H1 (cell line): ENCODE measurements at regions not wholly inside any gene's neighbourhood (a gene's known extent, or its start where the extent isn't known, plus 50 kb on each side); places are given as distances from the start of the nearest gene placed in this dataset.
A peak's percentile ranks its signal among the peaks of the same experiment; 100 is the strongest.

Source experiments
- CEBPB ChIP-seq: IDR thresholded peaks from 2 replicates; pipeline ENCODE4 v1.6.1; 2012; ENCODE audit warnings: low read depth, low read length
- CHD1 ChIP-seq: IDR thresholded peaks from 2 replicates; pipeline ENCODE4 v1.6.1; 2012; ENCODE audit warnings: low read depth, low read length, improper control_type of control experiment
- EP300 ChIP-seq, 2 experiments: IDR thresholded peaks; 1 replicate in 1 of 2; 2 replicates in 1 of 2; pipeline ENCODE4 v1.6.1; 2011 to 2012; ENCODE audit warnings: low read depth in 2 of 2, low read length in 2 of 2, mild to moderate bottlenecking in 2 of 2, borderline replicate concordance in 1 of 2, inconsistent platforms in 1 of 2, moderate library complexity in 1 of 2
- EZH2 ChIP-seq: fragments of 200-600 bp; sonication (generic); IDR thresholded peaks from 2 replicates; pipeline ENCODE4 v1.7.1; 2012; ENCODE audit warnings: low read depth, mild to moderate bottlenecking, moderate library complexity, low read length, inconsistent platforms; ENCODE audit not compliant: severe bottlenecking
- GTF2F1 ChIP-seq: IDR thresholded peaks from 2 replicates; pipeline ENCODE4 v1.6.1; 2012; ENCODE audit warnings: low read depth, low read length, improper control_type of control experiment, borderline replicate concordance
- JUN ChIP-seq: IDR thresholded peaks from 2 replicates; pipeline ENCODE4 v1.6.1; 2011; ENCODE audit warnings: low read depth, mild to moderate bottlenecking, improper control_type of control experiment, low read length
- KDM1A ChIP-seq: fragments of 200-600, 300-600 bp; sonication (generic); IDR thresholded peaks from 2 replicates; pipeline ENCODE4 v1.7.1; 2016; ENCODE audit warnings: mild to moderate bottlenecking, low read length, borderline replicate concordance
- POLR2AphosphoS5 ChIP-seq: IDR thresholded peaks from 2 replicates; pipeline ENCODE4 v1.6.1; 2011; ENCODE audit warnings: low read depth, low read length
- RAD21 ChIP-seq, 2 experiments: IDR thresholded peaks in 1 of 2; conservative IDR thresholded peaks in 1 of 2; 2 replicates each; pipeline ENCODE4 v1.6.1; 2011; ENCODE audit warnings: low read depth in 2 of 2, low read length in 2 of 2, improper control_type of control experiment in 1 of 2, inconsistent platforms in 1 of 2, mild to moderate bottlenecking in 1 of 2, moderate library complexity in 1 of 2
- SIX5 ChIP-seq: IDR thresholded peaks from 2 replicates; pipeline ENCODE4 v1.6.1; 2011; ENCODE audit warnings: mild to moderate bottlenecking, low read depth, low read length
- TF ChIP-seq, protein P1 (sequence below), 3 experiments: IDR thresholded peaks; 1 replicate in 2 of 3; 2 replicates in 1 of 3; pipeline versions ENCODE4 v1.5.1 to v1.6.1; 2011; ENCODE audit warnings: low read length in 3 of 3, mild to moderate bottlenecking in 3 of 3, inconsistent platforms in 2 of 3, low read depth in 1 of 3, moderate library complexity in 1 of 3; ENCODE audit not compliant: insufficient read depth in 1 of 3; ENCODE audit errors: control extremely low read depth in 1 of 3
- TF ChIP-seq, protein P2 (sequence below): IDR thresholded peaks from 2 replicates; pipeline ENCODE4 v1.6.1; 2011; ENCODE audit warnings: low read length, improper control_type of control experiment

DNA sequence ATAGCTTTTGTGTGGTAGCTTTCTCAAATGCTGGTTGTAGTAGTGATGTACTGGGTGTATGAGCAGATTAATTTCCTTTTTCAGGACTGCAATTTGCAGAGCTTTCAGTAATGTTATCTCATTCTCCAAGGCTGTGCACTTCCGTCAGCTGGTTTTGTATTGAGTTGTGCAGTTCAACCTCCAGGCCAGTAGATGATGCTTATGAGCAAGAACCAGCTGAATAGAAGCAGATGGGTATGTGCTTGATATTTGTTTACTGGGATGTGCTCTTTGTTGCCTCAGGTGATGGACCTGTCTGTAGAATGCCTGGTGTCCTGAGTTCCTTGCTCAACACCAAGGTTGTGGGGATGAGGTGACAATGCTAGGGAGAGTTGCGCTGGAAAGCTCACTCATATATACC lies 462.8 kb downstream of the PCDH18 start:
- no peak for TF ChIP-seq CEBPB
- no peak for TF ChIP-seq EP300 (IDR thresholded peaks at IDR 0.05; ENCODE audit: borderline replicate concordance in 1 of 2, low read depth in 2 of 2, low read length in 2 of 2)
- TF ChIP-seq KDM1A, result no peak
- TF ChIP-seq GTF2F1, result no peak
- TF ChIP-seq EZH2, result no peak
- no peak for TF ChIP-seq POLR2AphosphoS5
- no peak for TF ChIP-seq CHD1
- TF ChIP-seq JUN, result no peak
- no peak for TF ChIP-seq SIX5
- TF ChIP-seq, protein P1, sequence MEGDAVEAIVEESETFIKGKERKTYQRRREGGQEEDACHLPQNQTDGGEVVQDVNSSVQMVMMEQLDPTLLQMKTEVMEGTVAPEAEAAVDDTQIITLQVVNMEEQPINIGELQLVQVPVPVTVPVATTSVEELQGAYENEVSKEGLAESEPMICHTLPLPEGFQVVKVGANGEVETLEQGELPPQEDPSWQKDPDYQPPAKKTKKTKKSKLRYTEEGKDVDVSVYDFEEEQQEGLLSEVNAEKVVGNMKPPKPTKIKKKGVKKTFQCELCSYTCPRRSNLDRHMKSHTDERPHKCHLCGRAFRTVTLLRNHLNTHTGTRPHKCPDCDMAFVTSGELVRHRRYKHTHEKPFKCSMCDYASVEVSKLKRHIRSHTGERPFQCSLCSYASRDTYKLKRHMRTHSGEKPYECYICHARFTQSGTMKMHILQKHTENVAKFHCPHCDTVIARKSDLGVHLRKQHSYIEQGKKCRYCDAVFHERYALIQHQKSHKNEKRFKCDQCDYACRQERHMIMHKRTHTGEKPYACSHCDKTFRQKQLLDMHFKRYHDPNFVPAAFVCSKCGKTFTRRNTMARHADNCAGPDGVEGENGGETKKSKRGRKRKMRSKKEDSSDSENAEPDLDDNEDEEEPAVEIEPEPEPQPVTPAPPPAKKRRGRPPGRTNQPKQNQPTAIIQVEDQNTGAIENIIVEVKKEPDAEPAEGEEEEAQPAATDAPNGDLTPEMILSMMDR (IDR thresholded peaks at IDR 0.05; ENCODE audit: control extremely low read depth in 1 of 3, insufficient read depth in 1 of 3, low read depth in 1 of 3, low read length in 3 of 3), result peak in 2 of 3 experiments; percentile 22 to 51; a peak in 2 of 4 replicates
- TF ChIP-seq, protein P2, sequence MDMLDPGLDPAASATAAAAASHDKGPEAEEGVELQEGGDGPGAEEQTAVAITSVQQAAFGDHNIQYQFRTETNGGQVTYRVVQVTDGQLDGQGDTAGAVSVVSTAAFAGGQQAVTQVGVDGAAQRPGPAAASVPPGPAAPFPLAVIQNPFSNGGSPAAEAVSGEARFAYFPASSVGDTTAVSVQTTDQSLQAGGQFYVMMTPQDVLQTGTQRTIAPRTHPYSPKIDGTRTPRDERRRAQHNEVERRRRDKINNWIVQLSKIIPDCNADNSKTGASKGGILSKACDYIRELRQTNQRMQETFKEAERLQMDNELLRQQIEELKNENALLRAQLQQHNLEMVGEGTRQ, result no peak
- peak; percentile 26 to 45; a peak in 3 of 4 replicates for TF ChIP-seq RAD21 (IDR thresholded peaks at IDR 0.05 in 1 of 2, conservative IDR thresholded peaks at IDR 0.05 in 1 of 2; ENCODE audit: low read depth in 2 of 2, low read length in 2 of 2)
